ENCODE measurements at regions not wholly inside any gene's neighbourhood (a gene's known extent, or its start where the extent isn't known, plus 50 kb on each side); places are given as distances from the start of the nearest gene placed in this dataset.
A peak's percentile ranks its signal among the peaks of the same experiment; 100 is the strongest.
"Not testable (repeated sequence)": the region's sequence is repeated elsewhere in the genome, so short reads cannot be mapped to it uniquely, and the experiment has no call there.

DNA sequence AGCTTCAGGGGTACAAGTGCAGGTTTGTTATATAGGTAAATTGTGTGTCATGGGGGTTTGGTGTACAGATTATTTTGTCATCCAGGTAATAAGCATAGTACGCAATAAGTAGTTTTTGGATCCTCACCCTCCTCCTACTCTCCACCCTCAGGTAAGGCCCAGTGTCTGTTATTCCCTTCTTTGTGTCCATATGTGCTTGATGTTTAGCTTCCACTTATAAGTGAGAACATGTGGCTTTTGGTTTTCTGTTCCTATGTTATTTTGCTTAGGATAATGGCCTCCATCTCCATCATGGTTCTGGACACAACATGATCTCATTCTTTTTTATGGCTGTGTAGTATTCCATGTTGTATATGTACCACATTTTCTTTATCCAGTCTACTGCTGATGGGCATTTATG lies 298.4 kb downstream of the LIG4 start:
- DNase-seq (ENCODE audit: low spot score) = not testable (repeated sequence)

DNA sequence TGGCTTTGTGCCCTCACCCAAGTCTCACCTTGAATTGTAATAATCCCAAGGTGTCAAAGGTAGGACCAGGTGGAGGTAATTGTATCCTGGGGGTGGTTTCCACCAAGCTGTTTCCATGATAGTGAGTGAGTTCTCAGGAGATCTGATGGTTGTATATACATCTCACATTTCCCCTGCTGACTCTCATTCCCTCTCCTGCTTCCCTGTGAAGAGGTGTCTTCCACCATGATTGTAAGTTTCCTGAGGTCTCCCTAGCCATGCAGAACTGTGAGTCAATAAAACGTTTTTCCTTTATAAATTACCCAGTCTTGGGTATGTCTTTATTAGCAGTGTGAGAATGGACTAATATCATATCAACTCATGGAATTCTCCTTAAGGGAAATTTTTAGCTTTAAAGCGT lies 302.6 kb downstream of the LIG4 start:
- no peak for DNase-seq (ENCODE audit: low spot score)

DNA sequence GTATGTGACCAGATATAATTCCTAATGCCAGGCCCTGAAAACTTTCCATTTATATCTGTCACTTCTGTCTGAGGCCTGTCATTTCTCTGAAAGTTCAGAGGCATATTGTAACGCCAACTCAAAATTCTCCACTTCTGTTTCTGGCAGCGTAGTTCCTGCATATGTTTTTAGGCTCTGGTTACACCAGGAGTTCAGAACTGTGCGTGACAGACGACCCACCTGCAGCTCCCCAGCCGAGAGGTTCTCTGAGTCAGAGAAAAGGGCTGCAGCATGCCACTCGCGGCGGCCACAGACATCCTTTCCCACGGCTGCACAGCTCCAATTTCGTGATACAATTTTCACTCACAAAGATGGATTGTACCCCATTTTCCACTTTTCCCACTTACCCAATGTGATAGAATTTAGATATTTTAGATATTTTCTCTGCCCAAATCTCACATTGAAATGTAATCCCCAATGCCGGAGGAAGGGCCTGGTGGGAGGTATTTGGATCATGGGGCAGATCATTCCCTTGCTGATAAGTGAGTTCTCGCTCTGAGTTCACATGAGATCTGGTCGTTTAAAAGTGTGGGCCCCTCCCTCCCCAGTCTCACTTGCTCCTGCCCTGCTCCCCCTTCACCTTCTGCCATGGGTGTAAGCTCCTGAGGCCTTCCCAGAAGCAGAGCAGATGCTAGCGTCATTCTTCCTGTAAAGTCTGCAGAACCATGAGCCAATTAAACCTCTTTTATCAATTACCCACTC lies 308.1 kb downstream of the LIG4 start:
- DNase-seq (ENCODE audit: low spot score) = no peak

DNA sequence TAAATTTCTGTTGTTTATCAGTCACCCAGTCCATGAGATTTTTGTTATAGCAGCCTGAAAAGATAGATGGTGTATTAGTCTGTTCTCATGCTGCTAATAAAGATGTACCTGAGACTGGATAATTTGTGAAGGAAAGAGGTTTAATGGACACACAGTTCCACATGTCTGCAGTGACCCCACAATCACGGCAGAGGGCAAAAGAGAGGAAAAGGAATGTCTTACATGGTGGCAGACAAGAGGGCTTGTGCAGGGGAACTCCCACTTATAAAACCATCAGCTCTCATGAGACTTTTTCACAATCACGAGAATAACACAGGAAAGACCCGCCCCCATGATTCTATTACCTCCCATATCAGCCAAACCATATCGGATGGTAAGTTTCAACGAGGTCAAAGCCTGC lies 309.2 kb downstream of the LIG4 start:
- no peak for DNase-seq (ENCODE audit: low spot score)

DNA sequence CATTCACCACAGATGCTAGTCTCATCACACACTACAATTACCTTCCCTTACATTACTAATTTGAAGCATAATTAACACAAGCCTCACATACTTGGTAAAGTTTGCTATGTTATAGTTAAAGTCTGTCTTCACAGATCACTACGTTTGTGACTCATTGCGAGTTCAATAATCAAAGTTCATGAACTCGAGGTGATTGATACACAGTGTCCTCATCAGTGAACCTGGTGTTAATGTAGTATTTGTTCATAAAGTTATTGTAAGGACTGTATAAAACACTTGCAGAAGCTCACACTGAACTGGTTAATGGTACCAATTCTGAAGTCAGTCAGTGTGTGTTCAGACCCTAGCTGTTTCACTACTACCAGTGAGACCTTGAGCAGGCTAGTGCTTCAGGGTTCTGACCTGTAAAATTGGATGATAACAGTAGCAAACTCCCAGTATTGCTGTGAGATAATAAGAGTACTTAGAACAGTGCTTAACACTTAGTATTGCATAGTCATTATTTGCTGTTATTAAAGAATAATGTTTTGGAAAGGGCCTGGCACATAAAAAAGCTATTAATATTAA lies 313.3 kb downstream of the LIG4 start:
- no peak for DNase-seq (ENCODE audit: low spot score)

DNA sequence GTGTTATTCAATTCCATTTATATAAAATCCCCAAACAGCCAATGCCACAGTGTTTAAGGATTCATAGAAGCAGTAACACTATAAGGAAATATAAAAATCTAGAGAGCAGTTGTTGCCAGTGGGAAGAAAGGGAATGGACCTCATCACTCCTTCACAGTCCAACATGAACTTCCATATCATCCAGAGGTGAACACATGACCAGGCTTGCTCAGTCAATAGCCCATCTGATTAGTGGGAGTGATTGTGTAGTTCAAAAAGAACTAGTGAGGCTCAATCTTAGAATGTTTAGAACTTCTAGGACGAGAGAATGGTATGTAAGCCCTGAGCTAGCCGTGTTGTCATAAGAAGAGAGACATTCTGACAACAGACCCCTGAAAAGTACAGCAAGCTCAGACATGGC lies 314.1 kb downstream of the LIG4 start:
- no peak for DNase-seq (ENCODE audit: low spot score)

DNA sequence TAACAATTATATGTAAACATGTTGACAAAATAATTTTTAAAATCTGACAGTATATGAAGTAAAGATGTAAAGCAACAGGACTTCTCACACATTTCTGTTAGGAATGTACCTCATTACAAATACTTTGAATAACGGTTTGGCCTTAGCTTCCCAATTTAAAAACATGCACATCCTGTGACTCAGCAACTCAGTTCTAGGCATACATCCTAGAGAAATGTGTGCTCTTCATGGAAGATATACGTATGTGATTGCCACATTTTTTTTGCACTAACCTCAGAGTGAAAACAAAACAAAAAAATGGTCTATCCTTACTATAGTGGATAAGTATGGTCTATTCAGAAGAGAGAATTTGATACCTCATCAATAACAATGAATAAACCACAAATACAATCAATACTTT lies 314.6 kb downstream of the LIG4 start:
- no peak for DNase-seq (ENCODE audit: low spot score)

DNA sequence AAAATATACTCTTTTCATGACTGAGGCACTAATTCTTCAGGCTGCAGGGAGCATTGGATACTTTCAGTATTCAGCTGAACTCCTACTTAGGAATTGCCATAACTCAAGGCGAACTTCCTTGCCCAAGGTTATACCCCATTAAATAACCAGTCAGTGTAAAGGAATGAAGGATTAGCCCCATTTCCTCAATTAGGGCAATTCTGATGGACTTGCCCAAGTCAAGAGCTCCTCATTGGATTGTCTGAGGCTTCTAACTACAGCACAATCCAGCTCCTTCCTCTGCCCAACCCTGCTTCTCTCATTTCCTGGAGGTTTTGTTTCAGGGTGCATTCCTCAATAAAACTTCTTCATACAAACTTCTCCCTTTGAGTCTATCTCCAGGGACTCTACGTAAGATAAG lies 329.2 kb downstream of the LIG4 start:
- no peak for DNase-seq (ENCODE audit: low spot score)

DNA sequence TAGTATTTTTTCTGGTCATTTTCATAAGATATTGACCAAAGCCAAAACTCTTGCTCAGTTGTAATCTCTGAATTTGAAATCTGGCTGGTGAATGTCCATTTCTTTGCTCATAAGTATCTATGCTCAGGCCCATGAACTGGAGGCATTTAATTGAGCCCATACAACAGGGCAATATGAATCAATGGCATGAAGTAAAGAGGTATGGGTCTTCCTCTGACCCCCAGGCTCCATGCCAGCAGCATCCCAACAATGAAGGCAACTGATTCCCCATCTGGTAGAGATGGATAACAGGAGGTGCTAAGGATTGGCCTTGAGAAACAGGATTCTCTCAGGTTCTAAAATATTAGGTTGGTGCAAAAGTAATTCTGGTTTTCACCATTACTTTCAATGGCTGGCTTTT lies 330.8 kb downstream of the LIG4 start:
- no peak for DNase-seq (ENCODE audit: low spot score)

DNA sequence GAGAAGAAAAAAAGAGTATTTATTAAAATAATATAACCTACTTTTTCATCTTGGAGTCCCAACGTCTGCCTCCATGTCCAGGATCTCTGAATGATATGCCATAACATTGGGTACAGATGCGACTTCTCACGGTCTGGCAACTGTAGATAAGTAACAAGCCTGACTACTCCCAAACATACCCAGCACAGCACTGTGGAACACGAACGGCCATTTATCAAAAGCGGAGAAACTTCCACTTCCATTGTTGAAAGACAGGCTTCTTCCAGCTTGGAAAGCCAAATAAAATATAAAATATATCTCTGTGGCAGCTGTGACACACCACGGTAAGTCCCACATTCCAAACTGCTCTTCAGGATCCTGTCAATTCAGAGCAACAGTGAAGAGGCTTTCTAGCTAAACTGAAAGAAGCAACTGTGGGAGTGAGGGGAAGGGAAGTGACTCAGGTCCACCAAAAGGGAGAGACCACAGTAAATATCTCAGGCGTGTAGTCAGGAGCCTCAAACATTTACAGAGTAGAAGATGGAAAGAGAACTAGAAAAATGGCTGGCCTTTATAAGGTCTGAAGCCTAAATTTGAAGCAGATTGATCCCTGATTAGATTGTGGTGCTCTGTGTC lies 331.7 kb downstream of the LIG4 start:
- no peak for DNase-seq (ENCODE audit: low spot score)

DNA sequence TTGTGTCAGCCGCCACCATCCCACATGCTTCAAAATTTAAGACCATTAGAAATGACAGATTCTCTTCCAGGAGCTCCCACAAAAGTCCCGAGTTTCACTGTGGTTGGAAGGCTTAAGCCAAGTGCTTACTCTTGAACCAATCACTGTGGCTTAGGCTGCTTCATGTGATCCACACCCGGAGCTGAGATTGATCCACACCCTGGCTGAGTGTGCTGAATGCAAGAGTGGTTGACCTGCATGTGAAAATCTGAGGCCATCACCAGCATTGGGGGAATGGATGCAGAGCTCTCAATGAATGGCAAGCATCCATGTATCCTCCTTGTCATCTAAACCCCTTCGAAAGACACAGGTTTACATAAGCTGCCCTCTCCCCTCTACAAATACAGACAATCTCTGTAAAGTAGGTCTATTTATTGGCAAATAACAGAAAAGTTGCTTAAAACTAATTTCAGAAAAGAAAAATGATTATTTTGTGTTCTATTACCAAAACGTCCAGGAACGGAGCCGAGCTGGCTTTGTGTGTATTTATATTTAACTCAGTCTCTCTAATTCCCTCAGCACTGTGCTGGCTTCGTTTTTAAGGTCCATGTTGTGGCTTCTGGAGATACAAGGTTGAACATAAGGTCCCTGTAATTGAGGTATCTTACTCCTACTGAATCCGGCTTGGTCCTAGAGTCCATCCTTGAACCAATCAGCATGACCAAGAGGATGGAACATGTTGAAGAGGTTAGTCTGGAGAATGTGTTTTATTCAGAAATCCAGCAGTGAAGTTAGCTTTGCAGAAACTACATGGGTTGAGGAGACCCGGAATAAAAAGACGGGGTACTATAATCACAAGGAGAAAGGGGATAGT lies 332.4 kb downstream of the LIG4 start:
- no peak for DNase-seq (ENCODE audit: low spot score)

DNA sequence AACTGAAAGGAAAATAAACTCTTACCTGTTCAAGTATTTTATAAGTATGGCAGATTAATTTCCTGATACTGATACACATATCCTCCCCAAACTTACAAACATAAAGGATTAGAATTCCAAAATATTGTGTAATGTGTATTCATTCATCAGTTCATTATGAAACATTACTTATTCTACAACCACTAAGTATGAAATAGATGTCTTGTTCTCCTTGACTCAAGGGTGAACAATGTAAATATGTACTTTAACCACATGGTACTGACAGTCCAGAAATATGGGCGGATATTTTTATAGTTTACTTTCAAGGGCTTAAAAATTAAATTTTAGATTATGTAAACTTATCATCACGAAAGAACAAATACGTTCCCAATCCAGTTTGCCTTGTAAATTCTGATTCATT lies 334.0 kb downstream of the LIG4 start:
- DNase-seq (ENCODE audit: low spot score) = no peak

DNA sequence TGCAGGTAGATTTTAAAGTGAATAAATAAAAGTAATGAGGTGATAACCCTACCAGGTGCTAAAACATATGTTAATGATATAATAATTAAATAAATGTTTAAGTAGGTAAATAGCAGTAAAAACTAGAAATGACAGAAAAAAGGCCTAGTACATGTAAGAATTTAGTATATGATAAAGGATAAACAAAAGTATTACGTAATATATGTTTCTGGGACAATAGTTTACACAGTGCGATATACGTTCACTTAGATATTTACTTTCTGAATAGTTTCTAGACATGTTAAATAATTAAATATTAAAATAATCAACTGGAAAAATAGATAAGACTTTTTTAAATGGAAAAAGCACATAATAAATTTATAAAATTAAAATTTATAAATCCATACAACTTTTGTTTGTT lies 340.9 kb downstream of the LIG4 start:
- no peak for DNase-seq (ENCODE audit: low spot score)

DNA sequence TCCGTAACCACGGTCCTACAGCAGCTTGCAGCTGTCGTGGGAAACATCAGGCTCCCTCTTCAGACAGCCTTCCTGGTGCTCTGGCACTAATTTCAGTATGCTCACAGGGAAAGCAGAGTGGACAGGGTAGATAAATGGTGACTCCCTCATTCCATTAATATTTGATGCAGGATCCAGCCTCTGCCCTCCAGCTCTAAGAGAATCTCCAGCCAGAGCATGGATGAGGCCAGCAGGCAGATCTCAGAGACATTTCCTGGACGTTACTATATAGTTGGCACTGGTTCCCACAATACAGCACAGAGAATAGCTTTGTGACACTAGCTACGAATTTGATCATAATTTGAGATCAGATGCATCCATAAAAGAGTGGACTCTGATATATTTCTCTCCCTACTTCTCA lies 341.4 kb downstream of the LIG4 start:
- no peak for DNase-seq (ENCODE audit: low spot score)

DNA sequence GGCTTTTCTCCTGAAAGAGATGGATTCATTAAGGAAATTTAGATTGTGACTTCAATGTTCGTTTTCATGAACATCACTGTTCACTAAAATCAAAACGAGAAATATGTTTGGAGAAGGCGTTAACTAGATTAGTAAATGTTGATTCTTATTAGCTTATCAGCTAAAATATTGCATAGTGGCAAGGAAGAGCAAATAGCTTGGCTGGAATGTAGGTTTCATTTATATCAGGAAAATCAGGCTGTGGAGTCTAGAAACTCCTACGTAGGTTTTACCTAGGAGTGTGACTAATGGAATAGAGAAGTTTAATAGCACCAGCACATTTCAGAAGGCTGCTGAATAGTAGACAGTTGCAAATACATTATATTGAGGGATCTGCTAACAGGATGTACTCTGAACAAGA lies 344.9 kb downstream of the LIG4 start:
- no peak for DNase-seq (ENCODE audit: low spot score)

DNA sequence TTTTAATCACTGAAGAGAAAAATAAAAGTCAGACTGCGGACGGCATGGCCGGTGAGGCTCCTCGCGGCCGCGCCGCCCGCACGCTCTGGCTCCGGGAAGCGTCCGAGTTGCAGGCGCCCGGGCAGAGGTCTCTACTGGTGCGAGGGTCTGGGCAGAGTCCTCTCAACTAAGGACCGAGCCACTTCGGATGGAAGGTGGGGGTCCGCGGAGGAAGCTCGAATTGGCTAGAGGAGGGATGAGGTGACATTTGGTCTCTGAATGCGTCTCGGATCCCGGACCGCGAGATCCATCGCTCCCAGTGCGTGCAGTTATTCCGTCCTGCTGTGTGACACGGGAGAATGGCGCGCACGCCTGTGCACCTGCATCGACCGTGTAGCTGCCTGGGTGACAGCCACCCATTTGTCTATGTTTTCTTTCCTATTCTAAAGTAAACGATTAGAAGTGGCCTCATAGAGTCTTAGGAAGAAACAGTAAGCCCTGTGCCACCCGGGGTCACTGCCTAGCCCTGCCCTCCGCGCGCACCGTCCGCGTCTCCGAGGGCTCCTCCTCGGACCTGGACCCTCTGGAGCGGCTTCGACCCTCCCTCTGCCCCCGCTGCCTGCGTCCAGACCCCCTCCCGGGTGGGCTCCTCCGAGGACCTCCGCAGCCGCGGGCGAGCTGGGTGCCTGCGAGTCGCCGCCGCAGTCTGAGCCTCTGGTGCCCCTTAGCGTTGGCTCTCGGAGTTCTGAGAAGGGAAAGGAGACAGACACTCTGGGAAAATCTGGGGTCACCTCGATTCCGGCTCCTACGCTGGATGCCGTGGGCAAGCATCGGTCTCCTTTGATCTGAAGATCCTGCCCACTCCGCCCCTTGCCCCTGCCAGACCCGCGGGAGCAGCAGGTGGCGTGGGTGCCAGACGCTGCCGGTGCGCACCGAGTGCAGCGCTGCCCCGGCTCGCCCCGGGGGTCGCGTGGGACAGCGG lies 347.4 kb downstream of the LIG4 start:
- peak; percentile 15 for DNase-seq (ENCODE audit: low spot score)

DNA sequence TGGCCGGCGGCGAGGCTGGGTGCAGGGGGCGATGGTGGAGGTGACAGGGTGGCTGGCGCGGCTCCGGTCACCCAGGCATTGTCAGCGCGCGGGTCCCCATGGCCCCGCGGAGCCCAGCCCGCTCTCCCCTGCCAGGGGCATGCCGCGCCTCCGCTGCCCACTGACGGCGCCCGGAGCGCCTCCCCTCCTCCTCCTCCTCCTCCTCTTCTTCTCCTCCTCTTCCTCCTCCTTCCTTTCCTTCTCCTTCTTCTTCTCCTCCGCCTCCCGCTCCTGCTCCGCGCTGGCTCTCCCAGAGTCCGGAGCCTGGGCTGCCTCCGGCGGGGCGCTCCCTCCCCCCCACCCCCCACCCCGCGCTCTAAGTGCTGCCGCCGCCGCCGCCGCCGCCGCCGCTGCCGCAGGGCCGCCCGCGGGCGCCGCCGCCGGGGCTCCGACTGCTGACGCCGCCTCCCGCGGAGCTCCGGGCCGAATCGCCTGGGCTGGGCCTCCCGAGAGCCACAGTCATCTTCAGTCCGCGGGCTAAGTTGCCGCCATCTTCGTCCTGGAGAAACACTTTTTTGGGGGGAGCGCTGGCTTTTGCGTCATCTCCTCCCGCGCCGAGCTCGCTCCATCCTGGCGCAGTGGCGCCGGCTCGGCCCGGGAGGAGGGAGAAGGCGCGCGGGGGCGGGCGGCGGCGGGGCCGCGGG lies 348.3 kb downstream of the LIG4 start:
- DNase-seq (ENCODE audit: low spot score) = peak; percentile 29

DNA sequence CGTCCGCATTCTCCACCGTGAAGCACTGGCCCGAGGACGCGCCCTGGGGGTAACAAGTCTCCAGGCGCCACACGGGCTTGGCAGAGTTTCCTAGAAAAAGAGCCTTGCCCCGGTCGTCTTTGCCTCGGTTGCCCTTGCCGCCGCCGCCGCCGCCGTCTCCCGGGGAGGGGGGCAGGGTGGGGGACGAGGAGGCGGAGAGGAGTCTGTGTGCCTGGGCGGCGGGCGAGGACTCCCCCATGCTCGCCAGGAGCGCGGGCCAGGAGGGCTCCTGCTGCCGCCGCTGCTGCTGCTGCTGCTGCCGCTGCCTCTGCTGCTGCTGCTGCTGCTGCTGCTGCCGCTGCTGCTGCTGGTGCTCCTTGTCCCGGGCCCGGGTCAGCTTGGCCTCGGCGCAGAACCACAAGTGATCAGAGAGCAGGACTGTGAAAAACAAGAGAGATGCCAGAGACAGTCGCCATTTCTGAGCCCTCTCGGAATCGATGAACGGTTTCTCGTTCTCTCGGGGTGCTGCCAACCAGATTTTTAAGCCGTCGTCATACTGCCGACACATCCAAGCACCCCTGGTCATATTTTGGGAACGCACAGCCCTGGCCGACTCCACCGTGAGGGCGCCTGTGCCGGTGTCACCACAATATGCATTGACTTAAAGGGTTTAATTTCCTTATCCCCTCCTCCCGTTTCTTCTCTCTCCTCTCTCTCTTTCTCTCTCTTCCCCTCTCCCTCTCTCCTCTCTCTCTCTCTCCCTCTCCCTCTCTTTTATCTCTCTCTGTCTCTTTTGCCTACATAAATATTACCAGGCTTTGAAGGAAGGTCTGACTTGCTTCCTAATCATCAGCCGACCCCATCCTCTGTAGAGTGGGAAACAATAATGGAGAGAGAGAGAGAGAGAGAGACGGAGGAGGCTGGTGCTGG lies 349.1 kb downstream of the LIG4 start:
- DNase-seq (ENCODE audit: low spot score) = no peak

DNA sequence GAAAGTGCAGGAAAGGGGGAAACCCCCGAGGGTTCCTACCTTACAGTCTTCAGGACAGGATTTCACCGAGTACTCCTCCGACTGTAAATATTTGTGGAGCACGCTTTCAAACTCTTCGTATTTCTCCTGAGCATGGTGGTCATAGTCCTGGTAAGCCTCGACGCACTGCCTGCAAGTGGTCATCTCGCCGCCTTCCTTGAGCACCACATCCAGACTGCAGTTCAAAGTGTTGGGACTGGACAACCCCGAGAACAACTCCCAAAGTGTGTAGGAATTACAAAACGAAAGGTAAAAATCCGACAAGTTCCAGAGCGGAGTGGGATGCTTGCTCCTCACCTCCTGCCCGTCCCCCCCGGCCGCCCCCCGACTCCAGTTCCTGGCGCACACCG lies 349.7 kb downstream of the LIG4 start:
- no peak for DNase-seq (ENCODE audit: low spot score)

DNA sequence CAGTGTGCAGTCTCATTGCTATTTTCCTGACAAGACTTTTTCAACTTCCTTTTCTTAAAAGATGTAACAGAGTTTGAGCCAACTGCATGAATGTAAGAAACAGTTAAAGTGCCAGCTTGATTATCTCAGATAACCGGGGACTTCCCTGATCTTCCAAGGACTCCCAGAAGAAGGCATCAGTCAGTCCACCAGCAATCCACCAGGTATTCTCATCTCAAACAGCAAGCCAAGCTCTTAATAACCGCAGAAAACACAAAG lies 350.1 kb downstream of the LIG4 start:
- DNase-seq (ENCODE audit: low spot score) = no peak

All from AG08395 (cell line).